ENCODE measurements at regions not wholly inside any gene's neighbourhood (a gene's known extent, or its start where the extent isn't known, plus 50 kb on each side); places are given as distances from the start of the nearest gene placed in this dataset.

DNA sequence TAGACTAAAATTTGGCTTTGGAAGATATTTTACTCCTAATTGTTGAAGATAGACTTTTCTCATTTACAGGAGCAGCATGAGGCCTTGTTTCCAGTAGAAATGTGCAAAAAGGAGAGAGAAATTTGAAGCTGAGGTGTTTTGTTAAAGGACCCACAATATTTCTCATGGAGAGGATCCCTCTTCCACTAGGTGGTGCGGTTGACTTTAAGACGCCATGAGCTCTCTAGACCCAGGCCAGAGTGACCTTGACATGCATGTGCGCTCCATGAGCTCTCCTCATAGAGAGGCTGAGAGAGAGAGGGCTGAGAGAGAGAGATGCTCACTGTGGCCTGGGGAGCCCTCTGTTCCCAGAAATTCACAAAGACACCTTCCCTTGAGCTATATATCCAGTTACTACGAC, 861.2 kb upstream of the EYS start:
- Histone ChIP-seq H3K4ac (replicated peaks; ENCODE audit: insufficient read length, low read depth, low read length) (no peak overlapping the region), H3K27ac (ENCODE audit: low read depth, low read length) (no peak overlapping the region), H3K79me2 (ENCODE audit: control insufficient read depth in 1 of 2, insufficient read depth in 2 of 2, low read length in 2 of 2) (no peaks in the 10 kb centered on the region), H3K9me3 (ENCODE audit: insufficient read depth in 2 of 2, low read depth in 1 of 2, low read length in 1 of 2) (peaks cover 0 to 8% of the 10 kb centered on the region in 2 experiments; a peak in 1 of 4 replicates), H3K4me3 (ENCODE audit: extremely low read depth in 1 of 4, insufficient read depth in 2 of 4, low read depth in 3 of 4, low read length in 4 of 4) (no peak overlapping the region), H2AFZ (ENCODE audit: low read length) (no peak overlapping the region), H4K8ac (ENCODE audit: extremely low read depth, insufficient read depth, low read length) (no peak overlapping the region), H3K36me3 (ENCODE audit: control insufficient read depth in 2 of 4, insufficient read depth in 4 of 4, low read length in 3 of 4) (no peaks in the 10 kb centered on the region; a peak in 1 of 8 replicates), H4K91ac (replicated peaks; ENCODE audit: insufficient read length, low read length) (no peak overlapping the region), H3K18ac (ENCODE audit: extremely low read depth, low read length) (no peak overlapping the region), H3K23me2 (ENCODE audit: low read depth, low read length) (no peaks in the 10 kb centered on the region), H2BK20ac (ENCODE audit: low read length) (no peak overlapping the region), H3K9ac (replicated peaks in 1 of 4; ENCODE audit: extremely low read depth in 1 of 4, low read depth in 3 of 4, low read length in 3 of 4) (no peak overlapping the region), H3K4me2 (ENCODE audit: insufficient read depth in 1 of 2, low read depth in 2 of 2, low read length in 2 of 2) (no peak overlapping the region), H2BK15ac (ENCODE audit: low read length) (no peak overlapping the region), H3K14ac (ENCODE audit: insufficient read length) (no peak overlapping the region), H2BK120ac (replicated peaks; ENCODE audit: low read depth, low read length) (no peak overlapping the region), H3K79me1 (ENCODE audit: low read depth, low read length) (no peaks in the 10 kb centered on the region), H3K4me1 (replicated peaks in 1 of 4; ENCODE audit: control insufficient read depth in 3 of 4, insufficient read depth in 4 of 4, low read length in 3 of 4) (no peaks in the 10 kb centered on the region), H4K5ac (ENCODE audit: insufficient read length, low read depth, low read length) (no peak overlapping the region), H3K56ac (replicated peaks; ENCODE audit: insufficient read length, low read depth, low read length) (no peak overlapping the region), H4K20me1 (replicated peaks in 1 of 2; ENCODE audit: control insufficient read depth in 1 of 2, insufficient read depth in 2 of 2, low read length in 2 of 2) (no peaks in the 10 kb centered on the region), H2AK5ac (ENCODE audit: low read depth, low read length) (no peak overlapping the region), H3K27me3 (replicated peaks in 1 of 4; ENCODE audit: control insufficient read depth in 3 of 4, extremely low read depth in 1 of 4, insufficient read depth in 3 of 4, low read length in 3 of 4) (no peaks in the 10 kb centered on the region), H2BK12ac (ENCODE audit: low read depth, low read length) (no peak overlapping the region), H3K23ac (ENCODE audit: insufficient read length) (no peak overlapping the region), H2BK5ac (ENCODE audit: low read depth, low read length) (no peak overlapping the region)
- CTCF ChIA-PET (ENCODE audit: partially characterized antibody), result interaction anchor here (0.6 to 2.0 kb wide), 4 partner anchors 11 to 1359 kb away, joined by 3 to 16 read pairs (median 3); no protein-coding TSS in a partner anchor
- FAIRE-seq (no peak), DNase-seq (ENCODE audit: low read depth in 1 of 2, low spot score in 2 of 2) (no peak)
- POLR2A ChIA-PET (ENCODE audit: partially characterized antibody), result no interaction called here
- no peak for TF ChIP-seq GTF2F1 (IDR thresholded peaks at IDR 0.05; ENCODE audit: borderline replicate concordance, low read depth, low read length)
- peak; percentile 38 to 59 for TF ChIP-seq RAD21 (IDR thresholded peaks at IDR 0.05 in 1 of 2, conservative IDR thresholded peaks at IDR 0.05 in 1 of 2; ENCODE audit: low read depth in 2 of 2, low read length in 2 of 2)
- TF ChIP-seq, protein P1, sequence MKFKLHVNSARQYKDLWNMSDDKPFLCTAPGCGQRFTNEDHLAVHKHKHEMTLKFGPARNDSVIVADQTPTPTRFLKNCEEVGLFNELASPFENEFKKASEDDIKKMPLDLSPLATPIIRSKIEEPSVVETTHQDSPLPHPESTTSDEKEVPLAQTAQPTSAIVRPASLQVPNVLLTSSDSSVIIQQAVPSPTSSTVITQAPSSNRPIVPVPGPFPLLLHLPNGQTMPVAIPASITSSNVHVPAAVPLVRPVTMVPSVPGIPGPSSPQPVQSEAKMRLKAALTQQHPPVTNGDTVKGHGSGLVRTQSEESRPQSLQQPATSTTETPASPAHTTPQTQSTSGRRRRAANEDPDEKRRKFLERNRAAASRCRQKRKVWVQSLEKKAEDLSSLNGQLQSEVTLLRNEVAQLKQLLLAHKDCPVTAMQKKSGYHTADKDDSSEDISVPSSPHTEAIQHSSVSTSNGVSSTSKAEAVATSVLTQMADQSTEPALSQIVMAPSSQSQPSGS (IDR thresholded peaks at IDR 0.05; ENCODE audit: low read length), result no peak
- no peak for TF ChIP-seq JUND (IDR thresholded peaks at IDR 0.05; ENCODE audit: low read length)
- no peak for TF ChIP-seq SRF (IDR thresholded peaks at IDR 0.05; ENCODE audit: low read depth, low read length)
- no peak for TF ChIP-seq YY1 (IDR thresholded peaks at IDR 0.05; ENCODE audit: low read depth, low read length)
- TF ChIP-seq CHD1 (IDR thresholded peaks at IDR 0.05; ENCODE audit: low read depth, low read length), result no peak
- TF ChIP-seq, protein P2, sequence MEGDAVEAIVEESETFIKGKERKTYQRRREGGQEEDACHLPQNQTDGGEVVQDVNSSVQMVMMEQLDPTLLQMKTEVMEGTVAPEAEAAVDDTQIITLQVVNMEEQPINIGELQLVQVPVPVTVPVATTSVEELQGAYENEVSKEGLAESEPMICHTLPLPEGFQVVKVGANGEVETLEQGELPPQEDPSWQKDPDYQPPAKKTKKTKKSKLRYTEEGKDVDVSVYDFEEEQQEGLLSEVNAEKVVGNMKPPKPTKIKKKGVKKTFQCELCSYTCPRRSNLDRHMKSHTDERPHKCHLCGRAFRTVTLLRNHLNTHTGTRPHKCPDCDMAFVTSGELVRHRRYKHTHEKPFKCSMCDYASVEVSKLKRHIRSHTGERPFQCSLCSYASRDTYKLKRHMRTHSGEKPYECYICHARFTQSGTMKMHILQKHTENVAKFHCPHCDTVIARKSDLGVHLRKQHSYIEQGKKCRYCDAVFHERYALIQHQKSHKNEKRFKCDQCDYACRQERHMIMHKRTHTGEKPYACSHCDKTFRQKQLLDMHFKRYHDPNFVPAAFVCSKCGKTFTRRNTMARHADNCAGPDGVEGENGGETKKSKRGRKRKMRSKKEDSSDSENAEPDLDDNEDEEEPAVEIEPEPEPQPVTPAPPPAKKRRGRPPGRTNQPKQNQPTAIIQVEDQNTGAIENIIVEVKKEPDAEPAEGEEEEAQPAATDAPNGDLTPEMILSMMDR (IDR thresholded peaks at IDR 0.05; ENCODE audit: control extremely low read depth in 1 of 3, insufficient read depth in 1 of 3, low read depth in 1 of 3, low read length in 3 of 3), result peak in 2 of 3 experiments; percentile 13 to 36; a peak in 3 of 4 replicates
- no peak for TF ChIP-seq PHF8 (conservative IDR thresholded peaks at IDR 0.05; ENCODE audit: low read depth, low read length)
- 88% methylated on average over 4 of the region's 4 CpGs; no CpG with 5 or more reads in 1 of the 2 experiments for WGBS, 2 experiments (ENCODE audit: extremely low coverage in 1 of 2, insufficient coverage in 1 of 2, insufficient read length in 1 of 2, insufficient replicate concordance in 2 of 2, low coverage in 1 of 2, low lambda C conversion rate in 2 of 2, missing lambda C conversion rate in 1 of 2)

Measured in H1 (cell line).